Stomach (tissue), 4 donors: ENCODE measurements at regions not wholly inside any gene's neighbourhood (a gene's known extent, or its start where the extent isn't known, plus 50 kb on each side); places are given as distances from the start of the nearest gene placed in this dataset.

Experiments
- EP300 ChIP-seq: sonication (generic); formaldehyde crosslinking; IDR thresholded peaks from one replicate; pipeline ENCODE4 v1.6.1; 2017; ENCODE audit warnings: antibody characterized with exemption
- POLR2A ChIP-seq, 4 donors: fragments of 450-650 bp; IDR thresholded peaks; one replicate each; pipeline ENCODE4 v1.6.1; 2016; ENCODE audit warnings: antibody characterized with exemption in 4 of 4, control low read depth in 2 of 4, mild to moderate bottlenecking in 1 of 4, moderate library complexity in 1 of 4
- TF ChIP-seq, protein P1 (sequence below), 7 experiments: fragments of 450-650 bp in 4 of 7; fragments of 200-600 bp in 3 of 7; sonication (generic) in 3 of 7; IDR thresholded peaks; one replicate each; pipeline ENCODE4 v1.5.1; 2016 to 2019; ENCODE audit warnings: antibody characterized with exemption in 7 of 7, control low read depth in 2 of 7, mild to moderate bottlenecking in 1 of 7

DNA sequence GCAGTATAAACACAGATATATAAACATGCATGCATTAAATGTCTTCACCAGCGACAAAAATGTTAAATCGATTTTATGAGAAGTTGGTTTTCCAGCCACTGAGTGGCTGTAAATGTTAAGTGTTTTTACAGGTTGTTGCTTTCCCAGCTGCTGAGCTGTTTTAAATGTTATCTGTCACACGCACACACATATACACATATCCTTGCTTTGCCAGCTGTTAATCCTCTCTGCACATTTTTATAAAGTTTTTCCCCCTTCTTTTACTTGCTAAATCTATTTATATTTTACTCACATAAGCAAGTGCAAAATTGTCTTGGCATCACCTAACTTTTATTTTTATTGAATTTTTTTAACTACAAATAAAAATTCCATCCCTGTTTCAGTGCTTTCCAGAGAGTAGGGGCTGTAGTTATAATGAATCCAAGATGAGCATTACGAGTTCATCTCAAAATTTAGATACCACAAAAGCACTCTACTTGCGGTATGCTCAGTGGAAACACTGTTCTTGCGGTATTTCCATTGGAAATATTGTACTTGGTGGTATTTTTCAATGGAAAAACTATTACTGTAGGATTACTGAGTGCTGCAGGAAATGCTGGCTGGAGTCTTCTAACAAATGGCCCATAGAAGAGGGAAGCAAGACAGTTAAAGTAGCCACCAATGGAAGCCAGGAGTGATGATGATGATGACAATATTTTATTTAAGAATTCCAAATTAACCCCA, 124.9 kb upstream of the KCNJ16 start:
- TF ChIP-seq, protein P1, sequence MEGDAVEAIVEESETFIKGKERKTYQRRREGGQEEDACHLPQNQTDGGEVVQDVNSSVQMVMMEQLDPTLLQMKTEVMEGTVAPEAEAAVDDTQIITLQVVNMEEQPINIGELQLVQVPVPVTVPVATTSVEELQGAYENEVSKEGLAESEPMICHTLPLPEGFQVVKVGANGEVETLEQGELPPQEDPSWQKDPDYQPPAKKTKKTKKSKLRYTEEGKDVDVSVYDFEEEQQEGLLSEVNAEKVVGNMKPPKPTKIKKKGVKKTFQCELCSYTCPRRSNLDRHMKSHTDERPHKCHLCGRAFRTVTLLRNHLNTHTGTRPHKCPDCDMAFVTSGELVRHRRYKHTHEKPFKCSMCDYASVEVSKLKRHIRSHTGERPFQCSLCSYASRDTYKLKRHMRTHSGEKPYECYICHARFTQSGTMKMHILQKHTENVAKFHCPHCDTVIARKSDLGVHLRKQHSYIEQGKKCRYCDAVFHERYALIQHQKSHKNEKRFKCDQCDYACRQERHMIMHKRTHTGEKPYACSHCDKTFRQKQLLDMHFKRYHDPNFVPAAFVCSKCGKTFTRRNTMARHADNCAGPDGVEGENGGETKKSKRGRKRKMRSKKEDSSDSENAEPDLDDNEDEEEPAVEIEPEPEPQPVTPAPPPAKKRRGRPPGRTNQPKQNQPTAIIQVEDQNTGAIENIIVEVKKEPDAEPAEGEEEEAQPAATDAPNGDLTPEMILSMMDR (IDR thresholded peaks at IDR 0.05) = no peak
- TF ChIP-seq EP300 (no peak), POLR2A (IDR thresholded peaks at IDR 0.05) (no peak)
